ENCODE measurements at regions not wholly inside any gene's neighbourhood (a gene's known extent, or its start where the extent isn't known, plus 50 kb on each side); places are given as distances from the start of the nearest gene placed in this dataset.

GRCh38 chr3:34635352-34635850, 837.0 kb downstream of the PDCD6IP start:
- Histone ChIP-seq H3K4me2 (ENCODE audit: low read length) (no peak overlapping the region), H3K27me3 (ENCODE audit: insufficient read depth, low read depth, low read length) (no peaks in the 10 kb centered on the region), H3K27ac (ENCODE audit: low read length) (no peak overlapping the region), H3K9ac (ENCODE audit: low read length) (no peak overlapping the region), H3K9me3 (ENCODE audit: low read length) (no peaks in the 10 kb centered on the region), H3K79me2 (replicated peaks; ENCODE audit: insufficient read depth, low read length) (no peaks in the 10 kb centered on the region), H2AFZ (ENCODE audit: low read depth, low read length) (no peak overlapping the region), H4K20me1 (ENCODE audit: insufficient read depth) (no peaks in the 10 kb centered on the region), H3K36me3 (ENCODE audit: insufficient read depth, low read length) (no peaks in the 10 kb centered on the region), H3K9me2 (ENCODE audit: insufficient read depth, low read length) (no peaks in the 10 kb centered on the region), H3F3A (ENCODE audit: insufficient read depth, low read length, poor library complexity, severe bottlenecking) (no peaks in the 10 kb centered on the region), H3K4me3 (ENCODE audit: low read length) (no peak overlapping the region)
- no peak for TF ChIP-seq POLR2AphosphoS5 (IDR thresholded peaks at IDR 0.05)

GRCh38 chr3:34646911-34647460, 848.6 kb downstream of the PDCD6IP start:
- Histone ChIP-seq H3K27me3 (ENCODE audit: insufficient read depth, low read depth, low read length) (no peaks in the 10 kb centered on the region), H3K9me3 (ENCODE audit: low read length) (no peaks in the 10 kb centered on the region), H3K79me2 (replicated peaks; ENCODE audit: insufficient read depth, low read length) (no peaks in the 10 kb centered on the region), H3F3A (ENCODE audit: insufficient read depth, low read length, poor library complexity, severe bottlenecking) (no peaks in the 10 kb centered on the region), H4K20me1 (ENCODE audit: insufficient read depth) (no peaks in the 10 kb centered on the region), H3K27ac (ENCODE audit: low read length) (no peak overlapping the region), H3K4me3 (ENCODE audit: low read length) (no peak overlapping the region), H3K4me2 (ENCODE audit: low read length) (no peak overlapping the region), H3K9ac (ENCODE audit: low read length) (no peak overlapping the region), H2AFZ (ENCODE audit: low read depth, low read length) (no peak overlapping the region), H3K36me3 (ENCODE audit: insufficient read depth, low read length) (no peaks in the 10 kb centered on the region), H3K9me2 (ENCODE audit: insufficient read depth, low read length) (no peaks in the 10 kb centered on the region)
- TF ChIP-seq SMC3 (conservative IDR thresholded peaks at IDR 0.05; ENCODE audit: poor library complexity) (no peak), RAD21 (conservative IDR thresholded peaks at IDR 0.05) (no peak), TAF1 (IDR thresholded peaks at IDR 0.05; ENCODE audit: low read depth) (no peak), MXI1 (conservative IDR thresholded peaks at IDR 0.05; ENCODE audit: poor library complexity, severe bottlenecking) (no peak), EP300 (conservative IDR thresholded peaks at IDR 0.05; ENCODE audit: poor library complexity, severe bottlenecking) (no peak), EZH2 (IDR thresholded peaks at IDR 0.05; ENCODE audit: borderline replicate concordance, insufficient read depth, low read length, poor library complexity, severe bottlenecking) (no peak), REST (IDR thresholded peaks at IDR 0.05; ENCODE audit: borderline replicate concordance) (no peak), POLR2AphosphoS5 (IDR thresholded peaks at IDR 0.05) (no peak)
- TF ChIP-seq, protein P1, sequence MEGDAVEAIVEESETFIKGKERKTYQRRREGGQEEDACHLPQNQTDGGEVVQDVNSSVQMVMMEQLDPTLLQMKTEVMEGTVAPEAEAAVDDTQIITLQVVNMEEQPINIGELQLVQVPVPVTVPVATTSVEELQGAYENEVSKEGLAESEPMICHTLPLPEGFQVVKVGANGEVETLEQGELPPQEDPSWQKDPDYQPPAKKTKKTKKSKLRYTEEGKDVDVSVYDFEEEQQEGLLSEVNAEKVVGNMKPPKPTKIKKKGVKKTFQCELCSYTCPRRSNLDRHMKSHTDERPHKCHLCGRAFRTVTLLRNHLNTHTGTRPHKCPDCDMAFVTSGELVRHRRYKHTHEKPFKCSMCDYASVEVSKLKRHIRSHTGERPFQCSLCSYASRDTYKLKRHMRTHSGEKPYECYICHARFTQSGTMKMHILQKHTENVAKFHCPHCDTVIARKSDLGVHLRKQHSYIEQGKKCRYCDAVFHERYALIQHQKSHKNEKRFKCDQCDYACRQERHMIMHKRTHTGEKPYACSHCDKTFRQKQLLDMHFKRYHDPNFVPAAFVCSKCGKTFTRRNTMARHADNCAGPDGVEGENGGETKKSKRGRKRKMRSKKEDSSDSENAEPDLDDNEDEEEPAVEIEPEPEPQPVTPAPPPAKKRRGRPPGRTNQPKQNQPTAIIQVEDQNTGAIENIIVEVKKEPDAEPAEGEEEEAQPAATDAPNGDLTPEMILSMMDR (IDR thresholded peaks at IDR 0.05; ENCODE audit: poor library complexity, severe bottlenecking) = no peak

Measured in neural cell (in vitro differentiated cells).